ENCODE measurements at regions not wholly inside any gene's neighbourhood (a gene's known extent, or its start where the extent isn't known, plus 50 kb on each side); places are given as distances from the start of the nearest gene placed in this dataset.

DNA sequence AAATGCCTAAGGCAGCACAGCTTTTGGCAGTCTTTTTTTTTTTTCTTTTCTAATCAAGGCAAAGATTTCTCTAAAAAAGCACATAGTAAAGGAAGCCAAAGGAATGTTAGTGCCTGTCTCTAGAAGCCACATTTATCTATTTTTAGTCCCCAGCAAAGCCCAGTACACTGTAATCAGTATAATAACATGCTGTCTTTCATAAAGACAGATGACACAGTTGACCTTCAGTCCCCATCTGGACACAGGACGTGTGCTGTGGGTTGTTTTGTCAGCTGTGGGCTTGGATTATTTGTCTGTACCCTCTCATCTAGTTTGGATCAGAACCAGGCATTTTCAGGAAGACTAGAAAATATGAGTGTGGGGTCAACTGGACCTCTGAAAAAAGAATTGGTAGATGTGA lies 110.4 kb upstream of the CTNNB1 start:
- no peak overlapping the region for H3K27ac Mint-ChIP-seq
- H3K27me3 Mint-ChIP-seq (ENCODE audit: low read depth), result no peaks in the 10 kb centered on the region
- H3K9me3 Mint-ChIP-seq, result peaks cover 3% of the 10 kb centered on the region
- H3K4me1 Mint-ChIP-seq, result peaks cover 23% of the 10 kb centered on the region
- no peak for TF ChIP-seq CTCF (IDR thresholded peaks at IDR 0.05; ENCODE audit: unreplicated experiment in 3 of 3)
- no peak overlapping the region for H3K4me3 Mint-ChIP-seq
- H3K36me3 Mint-ChIP-seq (ENCODE audit: low read depth), result no peaks in the 10 kb centered on the region

- H3K27me3 Mint-ChIP-seq (ENCODE audit: low read depth), result no peaks in the 10 kb centered on the region
- H3K36me3 Mint-ChIP-seq (ENCODE audit: low read depth), result no peaks in the 10 kb centered on the region
- H3K9me3 Mint-ChIP-seq, result peaks cover 3% of the 10 kb centered on the region
- no peak for TF ChIP-seq CTCF (IDR thresholded peaks at IDR 0.05; ENCODE audit: unreplicated experiment in 3 of 3)
- no peak overlapping the region for H3K4me3 Mint-ChIP-seq
- H3K27ac Mint-ChIP-seq, result no peak overlapping the region
- H3K4me1 Mint-ChIP-seq, result peaks cover 17% of the 10 kb centered on the region
These were observed 109.7 kb upstream of the CTNNB1 start for GRCh38 chr3:41089566-41089965.

DNA sequence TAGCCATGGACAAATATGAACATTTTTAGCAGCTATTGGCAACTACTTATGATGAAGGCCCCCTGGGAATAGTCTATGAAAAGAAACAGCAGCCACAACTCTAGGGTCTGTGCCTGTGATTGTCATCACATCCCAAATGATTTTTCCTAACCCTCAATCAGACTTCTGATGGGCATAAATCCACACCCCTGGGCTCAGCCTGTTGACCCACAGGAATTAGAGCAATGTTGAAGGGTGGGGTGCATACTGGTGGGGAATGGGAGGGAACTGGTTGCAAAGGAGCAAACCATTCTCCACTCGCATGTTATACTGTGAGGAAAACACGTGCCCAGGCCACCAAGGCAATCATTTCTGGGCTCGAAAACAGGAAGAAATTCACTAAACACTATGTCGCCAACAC lies 106.5 kb upstream of the CTNNB1 start:
- H3K27me3 Mint-ChIP-seq (ENCODE audit: low read depth), result no peaks in the 10 kb centered on the region
- TF ChIP-seq CTCF (IDR thresholded peaks at IDR 0.05; ENCODE audit: unreplicated experiment in 3 of 3), result no peak
- H3K9me3 Mint-ChIP-seq, result no peaks in the 10 kb centered on the region
- H3K4me1 Mint-ChIP-seq, result peaks cover 16% of the 10 kb centered on the region
- no peaks in the 10 kb centered on the region for H3K36me3 Mint-ChIP-seq (ENCODE audit: low read depth)
- H3K27ac Mint-ChIP-seq, result no peak overlapping the region
- no peak overlapping the region for H3K4me3 Mint-ChIP-seq

GRCh38 chr3:41093476-41093875 lies 105.8 kb upstream of the CTNNB1 start:
- Mint-ChIP-seq H3K27ac (no peak overlapping the region), H3K36me3 (ENCODE audit: low read depth) (no peaks in the 10 kb centered on the region)

GRCh38 chr3:41094351-41094750 lies 105.0 kb upstream of the CTNNB1 start:
- no peaks in the 10 kb centered on the region for H3K36me3 Mint-ChIP-seq (ENCODE audit: low read depth)
- H3K9me3 Mint-ChIP-seq, result no peaks in the 10 kb centered on the region
- H3K4me1 Mint-ChIP-seq, result peaks cover 4% of the 10 kb centered on the region

More at GRCh38 chr3:41093476-41093875, 105.8 kb upstream of the CTNNB1 start:
- TF ChIP-seq CTCF (IDR thresholded peaks at IDR 0.05; ENCODE audit: unreplicated experiment in 3 of 3), result no peak
- Mint-ChIP-seq H3K27me3 (ENCODE audit: low read depth) (peaks cover 4% of the 10 kb centered on the region), H3K4me3 (no peak overlapping the region), H3K9me3 (no peaks in the 10 kb centered on the region), H3K4me1 (peaks cover 13% of the 10 kb centered on the region)

More at GRCh38 chr3:41094351-41094750, 105.0 kb upstream of the CTNNB1 start:
- Mint-ChIP-seq H3K4me3 (no peak overlapping the region), H3K27me3 (ENCODE audit: low read depth) (peaks cover 7% of the 10 kb centered on the region), H3K27ac (no peak overlapping the region)
- no peak for TF ChIP-seq CTCF (IDR thresholded peaks at IDR 0.05; ENCODE audit: unreplicated experiment in 3 of 3)
